Vagina (tissue), 2 donors: ENCODE measurements at regions not wholly inside any gene's neighbourhood (a gene's known extent, or its start where the extent isn't known, plus 50 kb on each side); places are given as distances from the start of the nearest gene placed in this dataset.

Source experiments
- DNase-seq, 2 donors: peaks; one replicate each; pipeline ENCODE4 v3.0.0-alpha.2; 2017; ENCODE audit errors: extremely low spot score in 2 of 2
- H3K27ac ChIP-seq: fragments of 200-600 bp; sonication (generic); one replicate; pipeline ENCODE4 v1.5.1; 2019
- H3K27me3 ChIP-seq: fragments of 200-600 bp; sonication (generic); one replicate; pipeline ENCODE4 v1.5.1; 2019
- H3K36me3 ChIP-seq, 2 donors: fragments of 200-600 bp; sonication (generic); one replicate each; pipeline ENCODE4 v1.5.1; 2017 to 2019
- H3K4me1 ChIP-seq: fragments of 200-600 bp; sonication (generic); one replicate; pipeline ENCODE4 v1.5.1; 2019
- H3K4me3 ChIP-seq, 2 donors: fragments of 200-600 bp; sonication (generic); 1 replicate in 1 of 2; 2 replicates in 1 of 2; pipeline ENCODE4 v1.5.1; 2016 to 2019
- H3K9me3 ChIP-seq: fragments of 200-600 bp; sonication (generic); one replicate; pipeline ENCODE4 v1.5.1; 2019
- POLR2A ChIP-seq, 2 donors: fragments of 450-650 bp; IDR thresholded peaks; one replicate each; pipeline ENCODE4 v1.6.1; 2017; ENCODE audit warnings: antibody characterized with exemption in 2 of 2, mild to moderate bottlenecking in 2 of 2, moderate library complexity in 2 of 2
- POLR2AphosphoS5 ChIP-seq, 2 donors: sonication (generic); formaldehyde crosslinking; IDR thresholded peaks; one replicate each; pipeline ENCODE4 v1.9.0; 2017; ENCODE audit warnings: antibody characterized with exemption in 2 of 2, mild to moderate bottlenecking in 2 of 2, low read depth in 1 of 2; ENCODE audit not compliant: insufficient read depth in 1 of 2
- intact Hi-C: fragments of 100-400 bp; cut with DNase I; formaldehyde crosslinking; loops from one replicate; pipeline ENCODE4 v1.15.1; 2023
- TF ChIP-seq, protein P1 (sequence below), 3 experiments: fragments of 450-650 bp in 2 of 3; fragments of 200-600 bp in 1 of 3; sonication (generic) in 1 of 3; IDR thresholded peaks; one replicate each; pipeline ENCODE4 v1.5.1; 2017 to 2019; ENCODE audit warnings: antibody characterized with exemption in 3 of 3, mild to moderate bottlenecking in 2 of 3, moderate library complexity in 2 of 3

GRCh38 chr6:155520078-155520477, 64.4 kb upstream of the NOX3 start:
- H3K9me3 ChIP-seq: no peaks in the 10 kb centered on the region
- H3K36me3 ChIP-seq: no peaks in the 10 kb centered on the region
- no peaks in the 10 kb centered on the region for H3K27me3 ChIP-seq
- H3K4me1 ChIP-seq: no peaks in the 10 kb centered on the region
- no peak overlapping the region for H3K27ac ChIP-seq
- no peak for DNase-seq
- no peak overlapping the region for H3K4me3 ChIP-seq
- TF ChIP-seq POLR2A (IDR thresholded peaks at IDR 0.05) (no peak), POLR2AphosphoS5 (IDR thresholded peaks at IDR 0.05; ENCODE audit: insufficient read depth in 1 of 2, low read depth in 1 of 2) (no peak)
- TF ChIP-seq, protein P1, sequence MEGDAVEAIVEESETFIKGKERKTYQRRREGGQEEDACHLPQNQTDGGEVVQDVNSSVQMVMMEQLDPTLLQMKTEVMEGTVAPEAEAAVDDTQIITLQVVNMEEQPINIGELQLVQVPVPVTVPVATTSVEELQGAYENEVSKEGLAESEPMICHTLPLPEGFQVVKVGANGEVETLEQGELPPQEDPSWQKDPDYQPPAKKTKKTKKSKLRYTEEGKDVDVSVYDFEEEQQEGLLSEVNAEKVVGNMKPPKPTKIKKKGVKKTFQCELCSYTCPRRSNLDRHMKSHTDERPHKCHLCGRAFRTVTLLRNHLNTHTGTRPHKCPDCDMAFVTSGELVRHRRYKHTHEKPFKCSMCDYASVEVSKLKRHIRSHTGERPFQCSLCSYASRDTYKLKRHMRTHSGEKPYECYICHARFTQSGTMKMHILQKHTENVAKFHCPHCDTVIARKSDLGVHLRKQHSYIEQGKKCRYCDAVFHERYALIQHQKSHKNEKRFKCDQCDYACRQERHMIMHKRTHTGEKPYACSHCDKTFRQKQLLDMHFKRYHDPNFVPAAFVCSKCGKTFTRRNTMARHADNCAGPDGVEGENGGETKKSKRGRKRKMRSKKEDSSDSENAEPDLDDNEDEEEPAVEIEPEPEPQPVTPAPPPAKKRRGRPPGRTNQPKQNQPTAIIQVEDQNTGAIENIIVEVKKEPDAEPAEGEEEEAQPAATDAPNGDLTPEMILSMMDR (IDR thresholded peaks at IDR 0.05): no peak
- intact Hi-C loops: no loop called here

DNA sequence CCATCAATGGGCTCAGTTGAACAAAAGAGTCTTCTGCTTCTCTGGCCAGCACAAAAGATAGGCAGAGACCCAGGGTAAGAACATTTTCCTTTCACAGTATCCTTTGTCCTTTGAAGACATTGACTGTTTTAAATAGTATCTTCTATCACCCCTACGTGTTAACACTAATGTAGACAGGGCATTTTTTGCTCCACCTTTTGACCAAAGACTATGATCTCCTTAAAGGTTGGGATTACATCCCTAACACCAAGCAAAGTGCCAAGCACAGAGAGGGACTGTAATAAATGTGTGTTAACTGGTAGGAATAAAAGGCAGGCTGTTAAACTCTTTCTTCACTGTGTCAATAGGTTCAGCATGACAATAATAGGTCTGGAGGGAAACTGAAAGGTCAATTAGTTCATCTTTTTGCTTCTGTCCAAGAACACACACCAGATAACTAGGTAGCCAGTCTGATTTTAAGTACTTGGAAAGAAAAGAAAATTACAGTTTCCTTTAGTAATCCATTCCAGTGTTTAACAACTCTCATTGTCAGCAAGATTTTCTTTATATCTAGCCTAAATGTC, 63.6 kb upstream of the NOX3 start:
- Histone ChIP-seq H3K27ac (no peak overlapping the region), H3K9me3 (no peaks in the 10 kb centered on the region), H3K4me3 (no peak overlapping the region), H3K27me3 (no peaks in the 10 kb centered on the region), H3K36me3 (no peaks in the 10 kb centered on the region), H3K4me1 (no peaks in the 10 kb centered on the region)
- intact Hi-C loops: no loop called here
- TF ChIP-seq POLR2AphosphoS5 (IDR thresholded peaks at IDR 0.05; ENCODE audit: insufficient read depth in 1 of 2, low read depth in 1 of 2): no peak
- TF ChIP-seq, protein P1 (IDR thresholded peaks at IDR 0.05): no peak
- no peak for TF ChIP-seq POLR2A (IDR thresholded peaks at IDR 0.05)
- no peak for DNase-seq

GRCh38 chr6:155517294-155517693, 61.7 kb upstream of the NOX3 start:
- Histone ChIP-seq H3K27me3 (no peaks in the 10 kb centered on the region), H3K27ac (no peak overlapping the region), H3K9me3 (no peaks in the 10 kb centered on the region), H3K4me1 (no peaks in the 10 kb centered on the region), H3K36me3 (no peaks in the 10 kb centered on the region), H3K4me3 (no peak overlapping the region)
- TF ChIP-seq, protein P1 (IDR thresholded peaks at IDR 0.05): no peak
- no peak for TF ChIP-seq POLR2A (IDR thresholded peaks at IDR 0.05)
- no peak for DNase-seq
- intact Hi-C loops: no loop called here

GRCh38 chr6:155510879-155511278, 55.2 kb upstream of the NOX3 start:
- intact Hi-C loops: no loop called here
- Histone ChIP-seq H3K27me3 (no peaks in the 10 kb centered on the region), H3K9me3 (no peaks in the 10 kb centered on the region), H3K4me3 (no peak overlapping the region), H3K36me3 (no peaks in the 10 kb centered on the region), H3K27ac (no peak overlapping the region), H3K4me1 (no peaks in the 10 kb centered on the region)
- no peak for TF ChIP-seq POLR2AphosphoS5 (IDR thresholded peaks at IDR 0.05; ENCODE audit: insufficient read depth in 1 of 2, low read depth in 1 of 2)
- TF ChIP-seq POLR2A (IDR thresholded peaks at IDR 0.05): no peak
- no peak for DNase-seq

DNA sequence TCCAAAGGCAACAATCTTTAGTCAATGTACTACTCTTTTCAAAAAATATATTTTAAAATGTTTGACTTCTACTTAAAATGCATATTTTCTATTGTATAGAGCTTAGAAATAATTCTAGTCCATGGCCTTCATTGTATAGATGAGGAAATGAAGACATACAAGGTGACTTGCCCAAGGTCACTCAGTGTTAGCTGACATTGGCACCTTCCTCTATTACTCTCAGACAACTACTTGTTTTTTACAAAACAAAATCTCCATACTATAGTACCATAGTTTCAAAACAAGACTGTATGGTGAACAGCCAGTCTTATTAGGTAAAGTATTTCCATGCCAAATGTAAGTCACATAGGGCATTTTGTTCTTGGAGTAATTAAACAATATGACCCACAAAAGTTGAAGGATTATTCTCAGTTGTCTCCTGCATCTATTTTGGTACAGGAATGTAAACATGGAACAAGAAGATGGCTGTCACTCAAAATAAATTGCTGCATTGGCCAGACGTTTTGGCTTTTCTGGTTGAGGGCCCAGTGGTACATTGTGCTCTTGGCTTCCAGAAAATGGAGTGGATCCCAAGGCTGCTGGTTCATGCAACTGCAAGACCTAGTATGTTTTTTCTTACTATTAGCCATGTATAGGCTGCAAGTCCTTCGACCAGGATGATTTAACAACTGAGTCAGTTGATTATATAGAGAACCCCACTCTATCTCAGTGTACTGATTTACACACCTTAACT, 54.3 kb upstream of the NOX3 start:
- intact Hi-C loops: no loop called here

More for the DNA sequence above, 54.3 kb upstream of the NOX3 start:
- no peaks in the 10 kb centered on the region for H3K4me1 ChIP-seq
- no peaks in the 10 kb centered on the region for H3K9me3 ChIP-seq
- H3K4me3 ChIP-seq: no peak overlapping the region
- H3K27me3 ChIP-seq: no peaks in the 10 kb centered on the region
- no peak overlapping the region for H3K27ac ChIP-seq
- no peak for DNase-seq
- H3K36me3 ChIP-seq: no peaks in the 10 kb centered on the region
- no peak for TF ChIP-seq POLR2AphosphoS5 (IDR thresholded peaks at IDR 0.05; ENCODE audit: insufficient read depth in 1 of 2, low read depth in 1 of 2)
- TF ChIP-seq POLR2A (IDR thresholded peaks at IDR 0.05): no peak
- TF ChIP-seq, protein P1 (IDR thresholded peaks at IDR 0.05): no peak
